OCI-LY3 (cell line): ENCODE measurements at regions not wholly inside any gene's neighbourhood (a gene's known extent, or its start where the extent isn't known, plus 50 kb on each side); places are given as distances from the start of the nearest gene placed in this dataset.

Source experiments
- H2AFZ ChIP-seq: fragments of 200-600, 300-600 bp; shearing (Covaris generic); 2 replicates; pipeline ENCODE4 v1.6.0; 2014; ENCODE audit warnings: antibody characterized with exemption, low read depth, low read length
- H3K27ac ChIP-seq: fragments of 200-600, 300-600 bp; sonication (generic); 2 replicates; pipeline ENCODE4 v1.5.1; 2014; ENCODE audit warnings: mild to moderate bottlenecking, low read length, moderate library complexity, mixed read lengths
- H3K27me3 ChIP-seq: fragments of 200-600, 300-600 bp; sonication (generic); 2 replicates; pipeline ENCODE4 v1.6.1; 2014; ENCODE audit warnings: low read depth, low read length, mixed read lengths
- H3K36me3 ChIP-seq: fragments of 200-600, 300-600 bp; sonication (generic); replicated peaks from 2 replicates; pipeline ENCODE3; 2014; ENCODE audit warnings: low read depth, low read length, mixed read lengths
- H3K4me1 ChIP-seq: fragments of 300-600, 200-600 bp; sonication (generic); 2 replicates; pipeline ENCODE4 v1.6.1; 2014; ENCODE audit warnings: low read length, mixed read lengths
- H3K4me2 ChIP-seq: fragments of 200-600, 300-600 bp; sonication (generic); 2 replicates; pipeline ENCODE4 v1.6.1; 2014; ENCODE audit warnings: low read length, mixed read lengths
- H3K4me3 ChIP-seq: fragments of 300-600, 200-600 bp; sonication (generic); 2 replicates; pipeline ENCODE4 v1.5.1; 2014; ENCODE audit warnings: antibody characterized with exemption, mild to moderate bottlenecking, low read length, moderate library complexity
- H3K79me2 ChIP-seq: fragments of 300-600, 200-600 bp; shearing (Covaris generic); 2 replicates; pipeline ENCODE4 v1.6.1; 2014; ENCODE audit warnings: mild to moderate bottlenecking, low read length, mixed read lengths
- H3K9ac ChIP-seq: fragments of 300-600, 200-600 bp; shearing (Covaris generic); 2 replicates; pipeline ENCODE4 v1.6.0; 2014; ENCODE audit warnings: mild to moderate bottlenecking, low read length, moderate library complexity
- H3K9me3 ChIP-seq: fragments of 200-600, 300-600 bp; shearing (Covaris generic); 2 replicates; pipeline ENCODE4 v1.6.1; 2014; ENCODE audit warnings: low read length, mixed read lengths; ENCODE audit not compliant: insufficient read depth
- H4K20me1 ChIP-seq: fragments of 200-600, 300-600 bp; sonication (generic); 2 replicates; pipeline ENCODE4 v1.6.1; 2016; ENCODE audit warnings: low read length, mixed read lengths; ENCODE audit not compliant: insufficient read depth
- CTCF ChIP-seq: fragments of 200-600, 300-600 bp; sonication (generic); IDR thresholded peaks from 2 replicates; pipeline ENCODE4 v1.5.1; 2014; ENCODE audit warnings: antibody characterized with exemption, low read length, low read depth
- EZH2phosphoT487 ChIP-seq: fragments of 200-600 bp; shearing (Covaris generic); IDR thresholded peaks from 2 replicates; pipeline ENCODE4 v1.6.1; 2018; ENCODE audit warnings: antibody characterized with exemption, mixed run types, low read depth

DNA sequence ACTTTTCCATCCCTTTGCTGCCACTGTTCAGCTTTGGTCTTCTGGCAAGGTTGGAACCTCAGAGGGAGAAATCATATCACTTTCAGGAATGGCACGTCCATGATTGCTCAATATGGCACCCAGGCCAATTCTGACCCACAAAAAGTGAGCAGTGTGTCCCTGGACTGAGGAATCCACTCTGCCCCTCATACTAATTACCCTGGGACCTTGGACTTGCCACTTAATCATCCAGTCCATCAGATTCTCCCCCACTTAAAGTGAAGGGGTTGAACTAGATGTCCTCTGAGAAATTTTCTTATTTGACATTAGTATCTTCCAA is 449.3 kb upstream of the CITED2 start:
- no peak overlapping the region for H3K27ac ChIP-seq
- no peak overlapping the region for H2AFZ ChIP-seq
- TF ChIP-seq EZH2phosphoT487 (no peak), CTCF (no peak)

GRCh38 chr6:139823099-139823807 is 448.8 kb upstream of the CITED2 start:
- H2AFZ ChIP-seq = no peak overlapping the region
- no peak overlapping the region for H3K9ac ChIP-seq
- no peaks in the 10 kb centered on the region for H3K79me2 ChIP-seq
- H3K4me2 ChIP-seq = no peak overlapping the region
- no peaks in the 10 kb centered on the region for H3K9me3 ChIP-seq
- no peaks in the 10 kb centered on the region for H3K4me1 ChIP-seq
- H3K36me3 ChIP-seq = no peaks in the 10 kb centered on the region
- no peak for TF ChIP-seq CTCF
- no peak for TF ChIP-seq EZH2phosphoT487
- H3K27ac ChIP-seq = no peak overlapping the region
- H3K4me3 ChIP-seq = no peak overlapping the region
- no peaks in the 10 kb centered on the region for H3K27me3 ChIP-seq
- H4K20me1 ChIP-seq = no peaks in the 10 kb centered on the region

More for the DNA sequence above, 449.3 kb upstream of the CITED2 start:
- Histone ChIP-seq H3K4me1 (no peaks in the 10 kb centered on the region), H3K36me3 (no peaks in the 10 kb centered on the region), H4K20me1 (no peaks in the 10 kb centered on the region), H3K9me3 (no peaks in the 10 kb centered on the region), H3K4me3 (no peak overlapping the region), H3K9ac (no peak overlapping the region), H3K27me3 (no peaks in the 10 kb centered on the region), H3K79me2 (no peaks in the 10 kb centered on the region), H3K4me2 (no peak overlapping the region)

DNA sequence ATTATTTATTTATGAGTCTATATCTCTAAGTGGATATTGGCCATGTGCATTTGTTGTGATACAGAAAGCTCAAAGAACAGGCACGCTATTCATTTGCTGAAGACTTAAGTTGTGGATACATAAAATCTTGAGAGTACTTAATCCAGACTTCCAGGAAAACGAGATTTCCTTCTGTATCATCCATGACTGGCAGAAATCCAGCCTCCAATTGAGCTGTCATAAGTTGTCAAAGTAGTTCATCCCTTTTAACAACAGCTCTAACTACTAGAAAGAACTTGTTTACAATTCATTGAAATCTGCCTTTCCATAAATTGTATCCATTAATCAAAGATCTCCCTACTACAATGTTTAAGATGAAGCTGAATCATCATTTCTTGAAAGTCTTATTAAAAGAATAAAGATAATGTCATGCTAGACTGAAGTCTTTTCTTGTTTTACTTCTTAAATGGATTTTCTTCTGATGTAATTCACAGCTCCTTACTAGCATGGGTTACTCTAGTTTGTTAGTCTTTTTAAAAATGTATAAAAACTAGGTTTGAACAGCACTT is 447.3 kb upstream of the CITED2 start:
- TF ChIP-seq EZH2phosphoT487 (no peak), CTCF (no peak)
- Histone ChIP-seq H2AFZ (no peak overlapping the region), H3K9me3 (no peaks in the 10 kb centered on the region), H4K20me1 (no peaks in the 10 kb centered on the region), H3K27me3 (no peaks in the 10 kb centered on the region), H3K36me3 (no peaks in the 10 kb centered on the region), H3K4me3 (no peak overlapping the region), H3K27ac (no peak overlapping the region), H3K79me2 (no peaks in the 10 kb centered on the region), H3K4me1 (no peaks in the 10 kb centered on the region), H3K9ac (no peak overlapping the region), H3K4me2 (no peak overlapping the region)

- Histone ChIP-seq H3K36me3 (no peaks in the 10 kb centered on the region), H3K4me1 (no peaks in the 10 kb centered on the region), H3K9me3 (no peaks in the 10 kb centered on the region), H3K27me3 (no peaks in the 10 kb centered on the region), H4K20me1 (no peaks in the 10 kb centered on the region), H3K9ac (no peak overlapping the region), H3K4me3 (no peak overlapping the region), H3K27ac (no peak overlapping the region), H2AFZ (no peak overlapping the region), H3K4me2 (no peak overlapping the region), H3K79me2 (no peaks in the 10 kb centered on the region)
- TF ChIP-seq CTCF (no peak), EZH2phosphoT487 (no peak)
These were observed 445.8 kb upstream of the CITED2 start for GRCh38 chr6:139820210-139820609.
